H1 (cell line): ENCODE measurements at regions not wholly inside any gene's neighbourhood (a gene's known extent, or its start where the extent isn't known, plus 50 kb on each side); places are given as distances from the start of the nearest gene placed in this dataset.

Experiments
- CTCF ChIA-PET: fragments of 300-600 bp; sonication (Branson Sonifier 250); formaldehyde crosslinking; loops from one replicate; lab custom pipeline; 2021; ENCODE audit not compliant: partially characterized antibody; lab: Charles Lee
- POLR2A ChIA-PET: fragments of 300-600 bp; sonication (Branson Sonifier 250); formaldehyde crosslinking; loops from one replicate; lab custom pipeline; 2021; ENCODE audit warnings: inconsistent platforms; ENCODE audit not compliant: partially characterized antibody; lab: Charles Lee
- DNase-seq, 2 experiments: peaks; one replicate each; pipeline versions ENCODE4 v3.0.0 to v3.0.0-alpha.2; 2010 to 2022; ENCODE audit warnings: low spot score in 2 of 2, low read depth in 1 of 2, mixed read lengths in 1 of 2
- FAIRE-seq: peaks from 2 replicates; lab custom pipeline; 2011; peaks lifted over from hg19 to GRCh38; lab: Jason Lieb, UNC
- H2AFZ ChIP-seq: 2 replicates; pipeline ENCODE4 v1.8.1; 2012; ENCODE audit warnings: low read length, inconsistent platforms
- H2AK5ac ChIP-seq: 2 replicates; pipeline ENCODE4 v1.6.1; 2013; ENCODE audit warnings: low read depth, low read length
- H2BK120ac ChIP-seq: replicated peaks from 2 replicates; pipeline ENCODE3; 2013; ENCODE audit warnings: low read depth, low read length, inconsistent platforms
- H2BK12ac ChIP-seq: 2 replicates; pipeline ENCODE4 v1.6.1; 2013; ENCODE audit warnings: low read depth, low read length
- H2BK15ac ChIP-seq: 2 replicates; pipeline ENCODE4 v1.6.1; 2013; ENCODE audit warnings: low read length
- H2BK20ac ChIP-seq: 2 replicates; pipeline ENCODE4 v1.6.1; 2013; ENCODE audit warnings: low read length
- H2BK5ac ChIP-seq: 2 replicates; pipeline ENCODE4 v1.6.1; 2013; ENCODE audit warnings: low read depth, low read length
- H3K14ac ChIP-seq: 2 replicates; pipeline ENCODE4 v1.6.1; 2013; ENCODE audit warnings: inconsistent platforms; ENCODE audit not compliant: insufficient read length
- H3K18ac ChIP-seq: 2 replicates; pipeline ENCODE4 v1.6.1; 2013; ENCODE audit warnings: low read length; ENCODE audit errors: extremely low read depth
- H3K23ac ChIP-seq: 2 replicates; pipeline ENCODE4 v1.6.1; 2013; ENCODE audit warnings: inconsistent platforms; ENCODE audit not compliant: insufficient read length
- H3K23me2 ChIP-seq: 2 replicates; pipeline ENCODE4 v1.6.1; 2013; ENCODE audit warnings: low read depth, low read length
- H3K27ac ChIP-seq: 2 replicates; pipeline ENCODE4 v1.6.1; 2011; ENCODE audit warnings: low read depth, low read length, inconsistent platforms
- H3K27me3 ChIP-seq, 4 experiments: replicated peaks in 1 of 4; 1 replicate in 1 of 4; 2 replicates in 3 of 4; pipeline versions ENCODE4 v1.6.1 to v1.8.1; 2011 to 2013; ENCODE audit warnings: low read length in 3 of 4, mild to moderate bottlenecking in 3 of 4, inconsistent platforms in 2 of 4, mixed read lengths in 2 of 4, moderate library complexity in 1 of 4; ENCODE audit not compliant: control insufficient read depth in 3 of 4, insufficient read depth in 3 of 4; ENCODE audit errors: extremely low read depth in 1 of 4
- H3K36me3 ChIP-seq, 4 experiments: 2 replicates each; pipeline versions ENCODE4 v1.6.1 to v1.8.1; 2011 to 2013; ENCODE audit warnings: mild to moderate bottlenecking in 4 of 4, low read length in 3 of 4, moderate library complexity in 2 of 4, control low read depth in 1 of 4, inconsistent platforms in 1 of 4; ENCODE audit not compliant: insufficient read depth in 4 of 4, control insufficient read depth in 2 of 4
- H3K4ac ChIP-seq: replicated peaks from 2 replicates; pipeline ENCODE3; 2013; ENCODE audit warnings: low read length, low read depth, mixed read lengths, inconsistent platforms; ENCODE audit not compliant: insufficient read length
- H3K4me1 ChIP-seq, 4 experiments: replicated peaks in 1 of 4; 1 replicate in 1 of 4; 2 replicates in 3 of 4; pipeline versions ENCODE4 v1.6.1 to v1.8.1; 2011 to 2013; ENCODE audit warnings: low read length in 3 of 4, inconsistent platforms in 2 of 4, mixed read lengths in 1 of 4; ENCODE audit not compliant: insufficient read depth in 4 of 4, control insufficient read depth in 3 of 4
- H3K4me2 ChIP-seq, 2 experiments: 2 replicates each; pipeline versions ENCODE4 v1.6.1 to v1.8.1; 2011 to 2013; ENCODE audit warnings: low read depth in 2 of 2, low read length in 2 of 2, control low read depth in 1 of 2, inconsistent platforms in 1 of 2, mild to moderate bottlenecking in 1 of 2; ENCODE audit not compliant: insufficient read depth in 1 of 2
- H3K4me3 ChIP-seq, 4 experiments: fragments of 200-600, 300-600 bp in 1 of 4; sonication (generic), shearing (Covaris generic), sonication (Bioruptor Twin) in 1 of 4; 2 replicates each; pipeline versions ENCODE4 v1.5.1 to v1.8.1; 2011 to 2016; ENCODE audit warnings: low read length in 4 of 4, low read depth in 3 of 4, control low read depth in 2 of 4, inconsistent platforms in 2 of 4, mild to moderate bottlenecking in 2 of 4, mixed read lengths in 1 of 4, moderate library complexity in 1 of 4; ENCODE audit not compliant: insufficient read depth in 2 of 4; ENCODE audit errors: extremely low read depth in 1 of 4
- H3K56ac ChIP-seq: replicated peaks from 2 replicates; pipeline ENCODE3; 2013; ENCODE audit warnings: low read depth, mild to moderate bottlenecking, mixed read lengths, low read length, inconsistent platforms; ENCODE audit not compliant: insufficient read length
- H3K79me1 ChIP-seq: 2 replicates; pipeline ENCODE4 v1.6.1; 2013; ENCODE audit warnings: low read depth, low read length, control low read depth
- H3K79me2 ChIP-seq, 2 experiments: 2 replicates each; pipeline versions ENCODE4 v1.6.1 to v1.8.1; 2012 to 2013; ENCODE audit warnings: low read length in 2 of 2, mild to moderate bottlenecking in 2 of 2, inconsistent platforms in 1 of 2; ENCODE audit not compliant: insufficient read depth in 2 of 2, control insufficient read depth in 1 of 2
- H3K9ac ChIP-seq, 4 experiments: replicated peaks in 1 of 4; 1 replicate in 1 of 4; 2 replicates in 3 of 4; pipeline versions ENCODE4 v1.6.1 to v1.8.1; 2011 to 2013; ENCODE audit warnings: low read depth in 3 of 4, low read length in 3 of 4, control low read depth in 2 of 4, mild to moderate bottlenecking in 2 of 4, moderate library complexity in 2 of 4, inconsistent platforms in 1 of 4; ENCODE audit errors: extremely low read depth in 1 of 4
- H3K9me3 ChIP-seq, 2 experiments: 2 replicates each; pipeline versions ENCODE4 v1.6.1 to v1.8.1; 2012 to 2013; ENCODE audit warnings: mild to moderate bottlenecking in 2 of 2, moderate library complexity in 2 of 2, control low read depth in 1 of 2, inconsistent platforms in 1 of 2, low read depth in 1 of 2, low read length in 1 of 2, mixed read lengths in 1 of 2; ENCODE audit not compliant: insufficient read depth in 2 of 2
- H4K20me1 ChIP-seq, 2 experiments: replicated peaks in 1 of 2; 2 replicates each; pipeline versions ENCODE3 to v1.8.1; 2011 to 2013; ENCODE audit warnings: inconsistent platforms in 2 of 2, low read length in 2 of 2, mild to moderate bottlenecking in 1 of 2; ENCODE audit not compliant: insufficient read depth in 2 of 2, control insufficient read depth in 1 of 2
- H4K5ac ChIP-seq: 2 replicates; pipeline ENCODE4 v1.6.1; 2013; ENCODE audit warnings: low read length, low read depth, mixed read lengths, inconsistent platforms; ENCODE audit not compliant: insufficient read length
- H4K8ac ChIP-seq: 2 replicates; pipeline ENCODE4 v1.8.0; 2013; ENCODE audit warnings: mild to moderate bottlenecking, moderate library complexity, low read length, inconsistent platforms; ENCODE audit not compliant: insufficient read depth; ENCODE audit errors: extremely low read depth
- H4K91ac ChIP-seq: replicated peaks from 2 replicates; pipeline ENCODE3; 2013; ENCODE audit warnings: low read length, mixed read lengths, inconsistent platforms; ENCODE audit not compliant: insufficient read length
- BCL11A ChIP-seq, 2 experiments: IDR thresholded peaks; one replicate each; pipeline ENCODE4 v1.6.1; 2011; ENCODE audit warnings: low read depth in 2 of 2, low read length in 2 of 2, mild to moderate bottlenecking in 2 of 2
- BRCA1 ChIP-seq: IDR thresholded peaks from 2 replicates; pipeline ENCODE4 v1.6.1; 2012; ENCODE audit warnings: low read depth, low read length, improper control_type of control experiment
- CEBPB ChIP-seq: IDR thresholded peaks from 2 replicates; pipeline ENCODE4 v1.6.1; 2012; ENCODE audit warnings: low read depth, low read length
- EGR1 ChIP-seq: IDR thresholded peaks from 2 replicates; pipeline ENCODE4 v1.6.1; 2011; ENCODE audit warnings: low read depth, low read length, borderline replicate concordance
- GABPA ChIP-seq: IDR thresholded peaks from 2 replicates; pipeline ENCODE4 v1.6.1; 2011; ENCODE audit warnings: mild to moderate bottlenecking, low read length, moderate library complexity, borderline replicate concordance; ENCODE audit not compliant: insufficient read depth
- KDM4A ChIP-seq: IDR thresholded peaks from one replicate; pipeline ENCODE4 v1.7.1; 2012; ENCODE audit warnings: low read depth, mild to moderate bottlenecking, moderate library complexity, low read length, inconsistent platforms; ENCODE audit not compliant: severe bottlenecking
- KDM5A ChIP-seq: fragments of 200-600 bp; IDR thresholded peaks from 2 replicates; pipeline ENCODE4 v1.7.1; 2012; ENCODE audit warnings: mild to moderate bottlenecking, low read length, inconsistent platforms, mixed read lengths
- MAFK ChIP-seq: IDR thresholded peaks from 2 replicates; pipeline ENCODE4 v1.6.1; 2012; ENCODE audit warnings: low read depth, mild to moderate bottlenecking, improper control_type of control experiment, low read length
- NANOG ChIP-seq: IDR thresholded peaks from 2 replicates; pipeline ENCODE4 v1.6.1; 2011; ENCODE audit warnings: low read length, low read depth, mild to moderate bottlenecking, inconsistent platforms; ENCODE audit not compliant: insufficient read depth, poor library complexity, severe bottlenecking
- RAD21 ChIP-seq, 2 experiments: IDR thresholded peaks in 1 of 2; conservative IDR thresholded peaks in 1 of 2; 2 replicates each; pipeline ENCODE4 v1.6.1; 2011; ENCODE audit warnings: low read depth in 2 of 2, low read length in 2 of 2, improper control_type of control experiment in 1 of 2, inconsistent platforms in 1 of 2, mild to moderate bottlenecking in 1 of 2, moderate library complexity in 1 of 2
- SRF ChIP-seq: IDR thresholded peaks from 2 replicates; pipeline ENCODE4 v1.6.1; 2011; ENCODE audit warnings: mild to moderate bottlenecking, low read depth, low read length, moderate library complexity
- TAF7 ChIP-seq: optimal IDR thresholded peaks from 2 replicates; pipeline ENCODE3; 2011; ENCODE audit warnings: low read depth, mild to moderate bottlenecking, inconsistent platforms, low read length, moderate library complexity, borderline replicate concordance
- TBP ChIP-seq: IDR thresholded peaks from 2 replicates; pipeline ENCODE4 v1.6.1; 2011; ENCODE audit warnings: low read depth, low read length, improper control_type of control experiment
- USF2 ChIP-seq: IDR thresholded peaks from 2 replicates; pipeline ENCODE4 v1.6.1; 2011; ENCODE audit warnings: low read length, improper control_type of control experiment
- WGBS, 2 experiments: shearing (Covaris generic) in 1 of 2; methylation state at CpG; one replicate each; pipeline versions ENCODE4 v1.1.6 to v1.1.7; 2013 to 2015; ENCODE audit warnings: low lambda C conversion rate in 2 of 2, mixed read lengths in 2 of 2, inconsistent platforms in 1 of 2, low coverage in 1 of 2, missing lambda C conversion rate in 1 of 2; ENCODE audit not compliant: insufficient replicate concordance in 2 of 2, insufficient coverage in 1 of 2, insufficient read length in 1 of 2; ENCODE audit errors: extremely low coverage in 1 of 2, missing lambda C conversion rate in 1 of 2; 5-methylcytosine and 5-hydroxymethylcytosine counted together

- Histone ChIP-seq H3K79me2 (no peaks in the 10 kb centered on the region), H3K4me3 (no peak overlapping the region), H3K36me3 (no peaks in the 10 kb centered on the region), H3K9me3 (no peaks in the 10 kb centered on the region)
- TF ChIP-seq SRF, result no peak
- no peak for TF ChIP-seq GABPA
- TF ChIP-seq TAF7, result no peak
- TF ChIP-seq BRCA1, result no peak
- TF ChIP-seq NANOG, result no peak
- TF ChIP-seq USF2, result no peak
- no peak for TF ChIP-seq KDM5A
- TF ChIP-seq RAD21 (IDR thresholded peaks at IDR 0.05 in 1 of 2, conservative IDR thresholded peaks at IDR 0.05 in 1 of 2; ENCODE audit: low read depth in 2 of 2, low read length in 2 of 2), result no peak
- TF ChIP-seq BCL11A (IDR thresholded peaks at IDR 0.05; ENCODE audit: low read depth in 2 of 2, low read length in 2 of 2), result no peak
- TF ChIP-seq KDM4A, result no peak
- no peak for TF ChIP-seq EGR1
- no peak for TF ChIP-seq MAFK
- TF ChIP-seq CEBPB, result no peak
- no peak for TF ChIP-seq TBP
- TF ChIP-seq, all 59 proteins: peak for 0
- DNase-seq, result no peak
- Histone ChIP-seq H2BK20ac (no peak overlapping the region), H2BK12ac (no peak overlapping the region), H3K27ac (no peak overlapping the region), H2BK15ac (no peak overlapping the region), H2BK5ac (no peak overlapping the region), H2AK5ac (no peak overlapping the region), H3K23ac (no peak overlapping the region), H3K4me1 (no peaks in the 10 kb centered on the region), H3K79me1 (no peaks in the 10 kb centered on the region), H4K8ac (no peak overlapping the region), H2BK120ac (no peak overlapping the region), H3K23me2 (no peaks in the 10 kb centered on the region), H3K18ac (no peak overlapping the region), H4K20me1 (no peaks in the 10 kb centered on the region), H4K91ac (no peak overlapping the region), H3K9ac (no peak overlapping the region), H3K14ac (no peak overlapping the region), H3K27me3 (no peaks in the 10 kb centered on the region), H3K4me2 (no peak overlapping the region), H3K4ac (no peak overlapping the region), H2AFZ (no peak overlapping the region), H3K56ac (no peak overlapping the region), H4K5ac (no peak overlapping the region)
- ChIA-PET POLR2A (no interaction called here), CTCF (interaction anchor here (0.6 to 2.3 kb wide), 4 partner anchors 10 to 387 kb away, joined by 3 to 25 read pairs (median 4); no protein-coding TSS in a partner anchor)
- no peak for FAIRE-seq
- 91% methylated on average over 3 of the region's 3 CpGs; no CpG with 5 or more reads in 1 of the 2 experiments for WGBS, 2 experiments
These were observed 356.6 kb downstream of the BMP2 start for GRCh38 chr20:7124120-7124519.
